Frontal cortex (tissue), 3 donors: ENCODE measurements at regions not wholly inside any gene's neighbourhood (a gene's known extent, or its start where the extent isn't known, plus 50 kb on each side); places are given as distances from the start of the nearest gene placed in this dataset.
A peak's percentile ranks its signal among the peaks of the same experiment; 100 is the strongest.

Experiments used
- DNase-seq, 2 donors: peaks; one replicate each; pipeline ENCODE4 v3.0.0; 2012; ENCODE audit warnings: low spot score in 2 of 2
- FAIRE-seq: peaks from 2 replicates; lab custom pipeline; 2012; peaks lifted over from hg19 to GRCh38; lab: Jason Lieb, UNC
- donor health status: control.
- donor health status: control.
- donor health status: control.

DNA sequence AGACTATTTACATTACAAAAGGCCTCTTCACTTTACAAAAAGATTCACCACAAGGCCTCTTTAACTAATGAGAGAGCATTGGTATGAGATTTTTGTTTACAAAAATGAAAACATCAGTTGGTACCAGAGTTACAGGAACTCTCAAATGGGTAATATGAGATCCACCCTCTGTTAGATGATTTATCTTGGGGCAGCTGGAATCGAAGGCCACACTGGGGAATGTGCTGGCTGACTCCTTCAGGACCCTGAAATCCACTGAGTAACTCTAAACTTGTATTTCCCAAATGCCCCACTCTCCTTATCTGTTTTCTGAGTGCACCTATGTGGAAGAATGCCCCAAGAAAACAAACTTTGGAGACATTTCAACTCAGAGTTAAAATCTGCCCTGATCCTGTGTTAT is 232.9 kb upstream of the F9 start:
- FAIRE-seq: no peak

GRCh38 chrX:139293991-139294390 is 236.5 kb upstream of the F9 start:
- no peak for DNase-seq
- FAIRE-seq: no peak

More for the DNA sequence above, 232.9 kb upstream of the F9 start:
- no peak for DNase-seq

- DNase-seq (no peak), FAIRE-seq (no peak)
Observed at GRCh38 chrX:139290310-139290709, 240.2 kb upstream of the F9 start.

DNA sequence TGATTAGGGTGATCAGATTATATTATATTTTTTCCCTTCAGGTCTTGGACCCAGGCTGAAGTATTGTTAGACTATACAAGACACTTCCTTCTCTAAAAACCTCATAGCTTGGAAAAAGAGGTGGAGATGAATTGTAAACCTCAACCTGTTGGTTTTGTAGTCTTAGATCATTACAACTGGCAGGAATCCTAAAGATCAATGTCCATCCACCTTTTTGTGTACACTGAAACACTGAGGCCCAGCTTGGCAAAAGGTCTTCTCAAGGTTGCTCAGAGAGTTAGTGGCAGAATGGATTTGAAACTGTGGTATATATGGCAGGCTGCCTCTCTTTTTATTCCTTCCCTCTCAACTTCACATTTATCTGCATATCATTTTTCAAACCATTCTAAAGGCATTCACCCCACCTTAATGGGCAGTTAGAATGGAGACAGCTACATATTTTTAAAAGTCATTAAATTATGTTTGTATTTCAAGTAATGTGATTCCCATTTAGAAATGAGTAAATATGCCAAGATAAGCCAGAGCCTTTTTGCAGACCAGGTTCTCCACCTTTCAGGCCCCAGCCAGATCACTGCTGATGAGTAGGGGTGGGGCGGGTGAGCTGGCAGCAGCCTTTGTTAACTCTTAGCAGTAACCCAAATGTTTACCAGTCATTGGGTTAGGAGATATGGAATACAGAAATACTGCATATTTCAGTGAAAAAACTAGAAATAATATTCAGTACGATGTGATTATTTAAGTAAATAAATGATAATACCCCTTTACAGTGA is 243.2 kb upstream of the F9 start:
- FAIRE-seq (no peak), DNase-seq (no peak)

- FAIRE-seq: no peak
- no peak for DNase-seq
Observed at GRCh38 chrX:139286342-139286741, 244.2 kb upstream of the F9 start.

GRCh38 chrX:139267851-139268250 is 262.7 kb upstream of the F9 start:
- no peak for FAIRE-seq
- DNase-seq: no peak

- FAIRE-seq: no peak
- DNase-seq: no peak
Observed at GRCh38 chrX:139246295-139246694, 284.2 kb upstream of the F9 start.

DNA sequence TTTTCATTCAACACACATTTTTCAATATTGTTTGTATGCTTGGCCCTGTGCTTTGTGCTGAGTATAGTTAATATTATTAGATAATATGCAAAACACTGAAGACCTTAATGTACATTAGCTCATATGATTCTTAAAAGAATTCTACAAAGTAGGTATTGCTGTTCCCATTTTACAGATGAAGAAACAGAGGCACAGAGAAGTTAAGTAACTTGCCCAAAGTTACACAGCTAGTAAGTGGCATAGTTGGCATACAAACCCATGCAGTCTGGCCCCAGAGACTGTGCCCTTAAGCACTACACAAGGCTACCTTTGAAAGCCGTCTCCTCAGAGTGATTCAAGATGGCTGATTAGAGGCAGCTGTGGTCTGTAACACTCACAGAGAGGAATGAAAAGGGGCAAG is 293.4 kb upstream of the F9 start:
- DNase-seq: no peak
- FAIRE-seq: no peak

GRCh38 chrX:139234898-139235297 is 295.6 kb upstream of the F9 start:
- FAIRE-seq: no peak
- DNase-seq: no peak

DNA sequence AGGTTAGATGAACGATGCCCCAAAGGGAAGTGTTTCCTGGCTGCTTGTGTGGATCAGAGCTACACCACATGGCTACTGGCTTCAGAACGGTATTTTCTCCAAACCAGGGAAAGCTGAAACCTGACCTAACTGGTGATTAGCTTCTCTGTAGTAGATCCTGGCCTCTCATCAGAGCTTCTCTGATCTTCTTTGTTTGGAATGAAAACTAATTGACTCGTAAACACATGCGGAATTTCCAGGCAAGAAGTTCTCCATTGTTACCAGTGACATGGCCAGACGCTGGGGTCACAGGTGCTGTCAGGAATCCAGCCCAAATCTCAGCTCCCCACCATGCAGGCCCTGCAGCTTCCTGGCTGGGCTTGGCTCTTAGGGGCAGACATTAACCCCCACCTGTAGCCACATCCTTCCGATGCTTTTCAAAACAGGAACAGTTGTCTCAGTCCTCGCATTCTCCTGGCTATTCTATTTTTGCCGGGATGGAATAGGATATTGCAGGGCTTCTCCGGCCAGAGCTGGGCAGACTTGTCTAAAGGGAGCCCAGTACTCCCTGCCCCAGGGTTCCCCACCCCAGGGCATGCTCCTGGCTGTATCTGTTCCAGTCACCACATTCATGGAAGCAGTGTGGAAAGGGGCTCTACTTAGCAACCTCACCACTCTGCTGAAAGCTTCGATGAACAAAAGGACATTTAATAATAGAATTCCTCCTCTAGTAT is 305.4 kb upstream of the F9 start:
- FAIRE-seq (no peak), DNase-seq (no peak)

DNA sequence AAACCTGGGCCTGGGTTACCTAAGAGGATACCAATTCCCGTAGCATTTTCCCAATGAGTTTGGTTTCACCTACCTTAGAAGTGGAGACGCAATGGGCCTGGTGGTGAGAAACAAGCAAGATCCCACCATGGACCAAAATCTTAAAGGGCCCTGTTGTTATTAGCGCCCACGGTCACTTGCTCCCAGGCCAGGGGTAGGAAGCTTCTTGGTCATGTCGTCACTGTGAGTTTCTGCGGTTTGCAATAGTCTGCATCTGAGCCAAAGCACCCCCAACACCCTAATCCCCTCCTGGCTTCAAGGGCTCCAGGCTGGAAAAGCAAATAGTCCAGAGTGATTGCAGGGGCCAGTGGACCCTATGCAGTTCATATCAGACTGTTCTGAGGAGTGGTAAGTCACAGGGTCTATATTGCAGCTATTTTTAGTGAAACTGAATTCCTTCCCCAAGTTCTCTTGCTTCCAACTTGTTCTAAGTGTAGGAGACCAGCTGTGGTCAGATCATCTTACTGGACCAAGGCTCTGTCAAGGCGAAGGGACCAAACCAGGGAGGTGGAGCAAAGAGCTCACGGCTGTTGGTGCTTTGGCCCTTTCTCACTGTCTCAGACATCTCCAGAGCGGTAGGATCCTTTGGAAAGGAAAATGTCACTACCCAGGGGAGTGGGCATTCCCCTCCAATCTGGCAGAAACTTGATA is 307.9 kb upstream of the F9 start:
- DNase-seq: no peak
- no peak for FAIRE-seq

GRCh38 chrX:139213241-139213709 is 317.3 kb upstream of the F9 start:
- DNase-seq (no peak), FAIRE-seq (no peak)

DNA sequence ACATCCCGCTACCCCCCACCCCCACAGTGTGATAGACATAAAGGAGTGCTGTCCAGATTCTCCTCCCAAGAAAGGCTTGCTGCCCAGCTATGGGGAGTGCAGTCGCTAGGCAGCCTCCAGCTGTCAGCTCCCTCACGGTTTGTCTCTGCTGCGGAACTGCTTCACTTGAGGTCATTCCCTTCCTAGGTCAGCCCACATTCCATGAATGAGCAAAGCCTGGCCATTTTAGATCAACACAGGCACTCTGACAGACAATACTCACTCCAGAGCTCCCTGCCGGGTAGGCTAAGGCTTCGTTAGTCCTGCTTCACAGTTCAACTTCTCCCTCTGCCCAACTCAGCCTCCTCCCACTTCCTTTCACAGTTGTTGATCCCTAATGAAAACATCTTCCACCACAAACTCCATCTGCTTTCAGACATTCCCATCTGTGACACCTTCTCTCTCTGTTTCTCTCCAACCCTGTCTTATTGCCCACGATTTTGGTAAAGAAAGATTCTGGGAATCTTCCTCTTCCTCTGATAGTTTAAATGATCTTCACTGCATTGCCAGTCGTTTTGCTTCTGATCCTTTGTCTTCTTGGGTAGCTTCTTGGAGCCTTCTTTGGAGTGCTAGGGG is 318.9 kb upstream of the F9 start:
- DNase-seq: no peak
- no peak for FAIRE-seq

DNA sequence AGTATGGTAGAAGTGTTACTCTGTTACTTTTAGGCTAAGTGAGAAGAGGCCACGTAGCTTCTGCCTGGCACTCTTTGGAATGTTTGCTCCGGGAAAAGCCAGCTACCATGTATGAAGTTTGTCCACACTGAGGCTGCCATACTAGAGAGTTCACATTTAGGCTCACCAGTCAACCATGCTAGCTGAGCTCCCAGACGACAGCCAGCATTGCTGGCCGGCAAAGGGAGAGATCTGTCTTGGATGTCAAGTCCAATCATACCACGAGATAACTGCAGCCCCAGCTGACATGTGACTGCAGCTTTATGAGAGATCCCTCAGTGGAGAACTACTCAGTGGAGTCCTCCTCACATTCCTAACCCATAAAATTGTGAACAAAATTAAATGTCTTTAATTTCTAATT is 321.2 kb upstream of the F9 start:
- DNase-seq: no peak
- no peak for FAIRE-seq

GRCh38 chrX:139207655-139208054 is 322.9 kb upstream of the F9 start:
- DNase-seq (no peak), FAIRE-seq (no peak)

GRCh38 chrX:139206914-139207313 is 323.6 kb upstream of the F9 start:
- DNase-seq: no peak
- no peak for FAIRE-seq

DNA sequence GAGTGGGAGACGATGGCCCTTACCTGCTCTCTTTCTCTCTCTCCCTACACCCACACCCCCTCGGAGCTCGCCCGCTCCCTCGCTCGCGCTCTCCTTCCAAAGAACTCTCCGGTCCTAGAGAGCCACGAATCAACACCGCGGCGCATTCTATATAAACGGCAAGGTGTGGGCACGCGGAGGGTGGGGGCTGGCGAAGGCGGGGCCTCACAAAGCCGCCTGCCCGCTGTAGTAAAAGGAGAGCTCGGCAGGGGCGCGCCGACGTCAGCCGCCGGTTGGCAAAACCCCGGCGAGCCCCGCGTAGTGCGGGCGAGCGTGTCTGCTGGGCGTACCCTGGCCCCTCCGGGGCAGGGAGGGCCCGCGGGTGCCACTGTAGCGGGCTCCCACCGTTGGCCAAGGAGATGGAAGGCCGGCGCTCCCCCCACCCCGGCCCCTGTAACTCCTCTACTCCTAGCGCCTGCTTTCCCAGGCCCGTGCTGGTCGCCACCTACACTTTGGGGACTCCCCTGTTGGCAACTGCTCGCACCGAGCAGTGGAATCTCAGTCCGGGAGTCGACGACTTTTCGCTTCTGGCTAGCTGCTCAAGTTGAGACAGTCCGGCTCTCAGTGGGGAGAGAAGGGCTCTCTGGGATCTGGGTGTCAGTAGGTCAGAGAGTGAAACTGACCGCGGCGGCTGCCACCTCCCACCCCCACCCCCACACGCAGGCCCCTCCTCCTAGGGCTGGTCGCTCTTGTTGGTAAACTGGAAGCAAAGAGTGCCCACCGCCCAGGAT is 325.5 kb upstream of the F9 start:
- FAIRE-seq (no peak), DNase-seq (peak in 1 of 2 donors; percentile 25)

GRCh38 chrX:139204571-139204897 is 326.0 kb upstream of the F9 start:
- FAIRE-seq: no peak
- DNase-seq: no peak

- FAIRE-seq (no peak), DNase-seq (no peak)
Observed at GRCh38 chrX:139203651-139204570, 326.6 kb upstream of the F9 start.
